Panc1 (cell line): ENCODE measurements at regions not wholly inside any gene's neighbourhood (a gene's known extent, or its start where the extent isn't known, plus 50 kb on each side); places are given as distances from the start of the nearest gene placed in this dataset.

ENCODE experiments used
- ATAC-seq: fragments of 200-7000 bp; cut with Tn5 transposase; 2 replicates; pipeline ENCODE4 v1.9.1; 2020; ENCODE audit warnings: mild to moderate bottlenecking, moderate library complexity
- BruUV-seq: library from RNA; stranded (reverse); fragments of 400-500 nt; replicated peaks from 2 replicates; lab custom pipeline; 2021; lab: Mats Ljungman, UMichigan
- CTCF ChIA-PET: fragments of 300-600 bp; sonication (Branson Sonifier 250); formaldehyde crosslinking; loops from one replicate; lab custom pipeline; 2022; ENCODE audit warnings: antibody characterized with exemption; lab: Charles Lee
- POLR2A ChIA-PET: fragments of 300-600 bp; sonication (Branson Sonifier 250); formaldehyde crosslinking; loops from one replicate; lab custom pipeline; 2022; ENCODE audit warnings: antibody characterized with exemption; lab: Charles Lee
- DNase-seq: peaks from one replicate; pipeline ENCODE4 v3.0.0-alpha.2; 2010; ENCODE audit warnings: low read depth, low spot score
- H3K27ac ChIP-seq: 2 replicates; pipeline ENCODE4 v1.5.1; 2011; ENCODE audit warnings: mild to moderate bottlenecking, low read length, inconsistent platforms
- H3K27me3 ChIP-seq: fragments of 200-500 bp; sonication (Bioruptor generic); 2 replicates; pipeline ENCODE4 v1.6.0; 2014; ENCODE audit warnings: low read length, inconsistent platforms; ENCODE audit not compliant: control insufficient read depth, insufficient read depth
- H3K36me3 ChIP-seq: fragments of 200-500 bp; sonication (Bioruptor generic); 2 replicates; pipeline ENCODE4 v1.5.1; 2014; ENCODE audit warnings: inconsistent platforms, mild to moderate bottlenecking, low read length, moderate library complexity; ENCODE audit not compliant: control insufficient read depth, insufficient read depth
- H3K4me1 ChIP-seq: 2 replicates; pipeline ENCODE4 v1.5.1; 2011; ENCODE audit warnings: inconsistent platforms, mild to moderate bottlenecking, low read length, moderate library complexity; ENCODE audit not compliant: control insufficient read depth, insufficient read depth
- H3K4me3 ChIP-seq, 2 experiments: 2 replicates each; pipeline ENCODE4 v1.5.1; 2011 to 2012; ENCODE audit warnings: low read depth in 2 of 2, low read length in 2 of 2, mild to moderate bottlenecking in 2 of 2, inconsistent platforms in 1 of 2, moderate library complexity in 1 of 2
- H3K9me3 ChIP-seq: fragments of 200-500 bp; sonication (Bioruptor generic); 2 replicates; pipeline ENCODE4 v1.5.1; 2014; ENCODE audit warnings: low read depth, mild to moderate bottlenecking, inconsistent platforms, low read length, moderate library complexity; ENCODE audit not compliant: control insufficient read depth, insufficient read depth
- CTCF ChIP-seq: fragments of 450-650 bp; IDR thresholded peaks from 2 replicates; pipeline ENCODE4 v1.5.1; 2017; ENCODE audit warnings: mild to moderate bottlenecking
- POLR2AphosphoS5 ChIP-seq: IDR thresholded peaks from 2 replicates; pipeline ENCODE4 v1.6.1; 2012; ENCODE audit warnings: mild to moderate bottlenecking, low read depth, low read length, moderate library complexity
- REST ChIP-seq, 2 experiments: IDR thresholded peaks; 2 replicates each; pipeline ENCODE4 v1.6.1; 2011 to 2012; ENCODE audit warnings: low read depth in 2 of 2, control low read depth in 1 of 2, low read length in 1 of 2, mild to moderate bottlenecking in 1 of 2, moderate library complexity in 1 of 2; ENCODE audit not compliant: insufficient read depth in 1 of 2
- SIN3A ChIP-seq: IDR thresholded peaks from 2 replicates; pipeline ENCODE4 v1.6.1; 2012; ENCODE audit warnings: low read depth, mild to moderate bottlenecking, low read length, moderate library complexity, borderline replicate concordance; ENCODE audit not compliant: insufficient read depth
- TCF7L2 ChIP-seq: IDR thresholded peaks from 2 replicates; pipeline ENCODE4 v1.6.1; 2011; ENCODE audit warnings: mild to moderate bottlenecking, low read depth, low read length, inconsistent platforms
- in situ Hi-C: cut with HindIII; loops from 2 replicates; pipeline ENCODE4 v1.10.0; 2016; ENCODE audit warnings: low sequenced_read_pairs, low pct_unique_long_range_greater_than_20kb
- intact Hi-C: fragments of 100-400 bp; cut with micrococcal nuclease; formaldehyde crosslinking; loops from one replicate; pipeline ENCODE4 v1.10.0; 2022; ENCODE audit not compliant: unreplicated experiment

GRCh38 chr3:73784686-73785392 lies 160.1 kb upstream of the PDZRN3 start:
- H3K4me1 ChIP-seq = no peaks in the 10 kb centered on the region
- no peak overlapping the region for H3K4me3 ChIP-seq
- CTCF ChIA-PET = no interaction called here
- H3K9me3 ChIP-seq = no peaks in the 10 kb centered on the region
- no peaks in the 10 kb centered on the region for H3K27me3 ChIP-seq
- no peak for TF ChIP-seq SIN3A
- TF ChIP-seq CTCF = no peak
- TF ChIP-seq TCF7L2 = no peak
- no peak for TF ChIP-seq REST (IDR thresholded peaks at IDR 0.05; ENCODE audit: insufficient read depth in 1 of 2, low read depth in 2 of 2, low read length in 1 of 2)
- TF ChIP-seq POLR2AphosphoS5 = no peak
- no TSS peak for BruUV-seq
- in situ Hi-C loops = no loop called here
- DNase-seq (no peak), ATAC-seq (no peak)
- intact Hi-C loops = no loop called here
- POLR2A ChIA-PET = no interaction called here
- no peak overlapping the region for H3K27ac ChIP-seq
- H3K36me3 ChIP-seq = no peaks in the 10 kb centered on the region

- Histone ChIP-seq H3K4me3 (no peak overlapping the region), H3K27me3 (no peaks in the 10 kb centered on the region), H3K4me1 (no peaks in the 10 kb centered on the region), H3K27ac (no peak overlapping the region), H3K36me3 (no peaks in the 10 kb centered on the region), H3K9me3 (no peaks in the 10 kb centered on the region)
- DNase-seq (no peak), ATAC-seq (no peak)
- POLR2A ChIA-PET = no interaction called here
- TF ChIP-seq SIN3A = no peak
- TF ChIP-seq REST (IDR thresholded peaks at IDR 0.05; ENCODE audit: insufficient read depth in 1 of 2, low read depth in 2 of 2, low read length in 1 of 2) = no peak
- no peak for TF ChIP-seq POLR2AphosphoS5
- no peak for TF ChIP-seq CTCF
- TF ChIP-seq TCF7L2 = no peak
- intact Hi-C loops (no loop called here), in situ Hi-C loops (no loop called here)
- BruUV-seq = no TSS peak
- CTCF ChIA-PET = no interaction called here
These were observed 159.1 kb upstream of the PDZRN3 start for GRCh38 chr3:73783811-73784210.
